HG03175 (cell line): ENCODE measurements at regions not wholly inside any gene's neighbourhood (a gene's known extent, or its start where the extent isn't known, plus 50 kb on each side); places are given as distances from the start of the nearest gene placed in this dataset.

Experiments
- ATAC-seq: cut with Tn5 transposase; IDR thresholded peaks from one replicate; pipeline ENCODE4 v1.9.1; 2021; ENCODE audit warnings: mild to moderate bottlenecking, moderate library complexity; ENCODE audit not compliant: unreplicated experiment

- ATAC-seq = no peak
Measured at GRCh38 chr12:93128332-93128707, 199.2 kb upstream of the EEA1 start.

GRCh38 chr12:93130366-93131054 is 201.4 kb upstream of the EEA1 start:
- ATAC-seq = no peak

GRCh38 chr12:93133361-93133760 is 204.3 kb upstream of the EEA1 start:
- ATAC-seq = no peak

DNA sequence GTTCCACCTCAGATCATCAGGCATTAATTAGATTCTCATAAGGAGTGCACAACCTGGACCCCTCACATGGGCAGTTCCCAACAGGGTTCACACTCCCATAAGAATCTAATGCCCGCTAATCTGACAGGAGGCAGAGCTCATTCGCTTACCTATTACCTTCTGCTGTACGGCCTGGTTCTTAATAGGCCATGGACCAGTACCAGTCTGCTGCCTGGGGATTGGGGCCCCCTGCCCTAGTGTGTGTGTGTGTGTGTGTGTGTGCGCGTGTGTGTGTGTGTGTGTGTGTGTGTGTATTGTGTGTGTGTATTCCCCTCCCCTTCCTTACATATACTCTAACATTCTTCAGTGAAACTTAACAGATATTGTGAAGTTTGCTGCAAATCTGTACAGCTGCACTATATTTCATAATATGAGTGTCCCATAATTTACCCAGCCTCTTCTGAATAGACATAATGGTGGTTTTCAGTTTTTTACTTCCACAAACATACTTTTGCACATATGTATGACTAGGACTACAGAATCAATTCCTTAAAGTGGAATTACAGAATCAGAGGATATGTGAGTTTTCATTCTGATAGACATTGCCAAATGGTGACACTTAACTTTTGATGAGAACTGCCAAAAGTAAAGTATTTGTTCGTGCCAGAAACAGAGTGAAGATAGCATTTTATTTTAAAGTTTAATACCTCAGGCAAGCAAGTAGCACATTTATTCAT is 205.2 kb upstream of the EEA1 start:
- ATAC-seq = no peak

DNA sequence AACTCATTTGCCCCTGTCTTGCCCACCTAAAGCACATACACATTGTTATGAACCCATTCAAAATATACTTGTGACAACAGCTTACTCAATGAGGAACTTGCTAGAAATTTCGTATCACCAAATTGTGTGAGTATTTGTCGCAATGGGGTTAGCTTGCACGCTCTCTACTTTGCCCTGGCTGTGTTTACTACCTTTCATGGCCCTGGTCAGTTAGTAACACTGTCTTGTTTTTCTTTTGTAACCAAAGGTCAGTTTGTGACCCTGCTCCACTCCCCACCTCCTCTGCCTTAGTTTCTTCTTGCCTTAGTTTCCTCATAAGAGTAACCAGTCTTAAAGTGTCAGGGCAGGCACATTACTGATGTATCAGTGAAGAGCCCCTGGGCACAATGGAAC is 205.8 kb upstream of the EEA1 start:
- no peak for ATAC-seq

DNA sequence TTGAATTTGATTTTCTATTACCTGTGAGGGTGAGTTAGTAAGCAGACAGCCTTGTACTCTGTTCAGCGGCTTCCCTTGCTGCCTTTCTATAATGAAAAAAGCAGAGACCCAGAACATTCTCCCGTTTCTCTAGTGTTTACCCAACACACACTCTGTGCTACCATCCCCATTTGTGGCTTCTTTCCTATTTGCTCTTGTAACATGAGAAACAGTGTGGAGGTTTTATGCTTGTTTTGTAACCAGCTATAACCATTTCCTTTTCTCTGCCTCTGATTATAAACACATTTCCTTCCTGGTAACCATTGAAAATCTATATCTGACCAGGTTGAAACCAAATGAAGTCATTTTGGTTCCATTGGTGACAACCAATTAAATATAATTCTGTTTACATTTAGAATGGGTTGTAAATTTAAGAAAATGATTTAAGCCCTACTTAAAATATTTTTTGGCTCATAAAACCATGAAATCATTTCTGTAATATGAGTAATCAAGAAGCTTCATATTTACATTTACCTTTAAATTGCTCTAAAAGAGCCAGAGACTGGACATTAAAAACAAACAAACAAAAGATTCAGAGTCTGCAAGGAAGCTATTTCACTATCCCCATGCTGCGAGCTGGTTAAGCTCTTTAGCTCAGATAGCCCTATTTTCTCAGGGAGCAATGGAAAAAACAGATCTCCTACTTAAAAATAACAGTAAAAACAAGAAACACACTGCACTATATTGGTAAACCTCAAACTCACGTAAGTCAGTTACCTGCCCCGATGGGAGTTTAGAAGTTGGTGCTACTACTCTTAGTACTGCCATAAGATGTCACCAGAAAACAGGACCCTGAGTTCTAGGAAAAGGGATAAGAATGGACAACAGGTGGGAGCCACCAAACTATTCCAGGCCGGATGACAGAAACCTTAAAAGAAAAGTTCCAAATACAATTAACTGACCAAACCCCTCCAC is 206.5 kb upstream of the EEA1 start:
- peak; percentile 23 for ATAC-seq

DNA sequence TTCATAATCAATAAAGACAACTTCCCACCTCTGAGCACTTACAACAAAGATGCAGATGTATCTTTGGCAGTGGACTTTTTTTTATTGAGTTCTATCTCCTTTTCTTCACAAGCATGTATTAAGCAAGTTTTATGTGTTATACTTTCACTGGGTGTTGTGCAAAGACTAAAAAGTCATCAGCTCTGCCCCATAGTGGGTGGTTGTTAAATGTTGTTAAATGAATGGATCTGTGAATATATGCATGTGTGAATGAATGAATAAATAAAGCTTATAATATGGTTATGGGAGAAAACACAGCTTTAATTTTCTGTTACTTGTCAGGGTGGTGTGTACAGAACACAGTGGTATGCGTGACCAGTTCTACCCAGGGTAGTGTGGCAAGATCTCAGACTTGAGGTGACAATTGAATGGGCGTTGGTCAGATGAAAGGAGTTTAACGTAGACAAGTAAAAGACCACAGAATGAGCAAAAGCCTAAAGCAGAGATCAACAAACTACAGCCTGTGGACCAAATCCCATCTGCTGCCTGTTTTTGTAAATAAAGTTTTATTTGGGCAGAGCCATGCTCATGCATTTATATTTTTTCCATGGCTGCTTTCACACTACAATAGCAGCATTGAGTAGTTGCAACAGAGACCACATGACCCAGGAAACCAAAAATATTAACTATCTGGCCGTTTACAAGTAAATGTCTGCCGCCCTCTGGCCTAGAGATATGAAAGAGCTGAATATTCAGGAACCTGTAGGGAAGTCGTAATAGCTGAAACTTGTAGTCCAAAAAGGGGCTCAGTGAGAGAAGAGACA is 207.4 kb upstream of the EEA1 start:
- no peak for ATAC-seq

DNA sequence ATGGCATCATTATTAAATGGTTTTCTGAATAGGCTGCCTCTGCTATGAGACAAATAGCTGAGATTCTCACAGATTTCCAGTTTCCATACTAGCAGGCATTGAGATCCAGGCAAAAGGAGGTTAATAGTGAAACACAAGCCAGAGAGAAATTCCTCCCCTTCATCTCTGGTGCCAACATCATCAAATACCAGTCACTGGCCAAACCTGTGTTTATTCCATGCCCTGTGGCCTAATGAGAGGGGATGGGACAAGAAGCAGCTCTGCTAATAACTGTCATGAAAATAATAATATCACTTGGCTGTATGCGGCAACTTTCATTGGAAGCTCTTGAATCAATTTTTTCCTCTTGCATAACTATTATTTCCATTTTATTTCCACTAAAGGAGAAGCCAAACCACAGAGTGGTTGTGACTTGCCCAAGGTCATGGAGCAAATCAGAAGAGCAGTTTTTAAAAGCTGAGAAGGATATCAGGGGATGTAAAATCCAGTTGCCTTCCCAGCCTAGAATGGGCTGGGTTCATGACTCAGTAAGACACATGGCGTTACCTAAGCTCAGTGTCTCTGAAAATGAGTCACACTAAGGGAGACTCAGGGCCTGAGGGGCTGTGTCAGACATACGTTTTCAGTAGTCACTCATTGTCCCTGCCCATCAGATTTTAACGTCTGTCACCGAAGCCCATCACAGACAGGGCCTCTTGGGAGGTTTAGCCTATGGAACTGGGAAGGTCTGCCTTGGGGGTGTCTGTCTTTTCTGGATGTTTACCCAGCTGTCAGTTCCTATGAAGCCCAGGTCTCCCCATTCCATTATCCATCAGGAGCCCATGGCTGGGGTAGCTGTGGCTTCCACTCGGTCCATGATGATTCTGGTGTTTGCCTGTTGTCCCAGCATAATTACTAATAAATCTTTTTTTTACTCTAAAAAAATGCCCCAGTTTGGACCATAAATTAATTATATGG is 208.8 kb upstream of the EEA1 start:
- ATAC-seq = peak; percentile 43

- ATAC-seq = peak; percentile 68
Measured at GRCh38 chr12:93139028-93139665, 210.1 kb upstream of the EEA1 start.

DNA sequence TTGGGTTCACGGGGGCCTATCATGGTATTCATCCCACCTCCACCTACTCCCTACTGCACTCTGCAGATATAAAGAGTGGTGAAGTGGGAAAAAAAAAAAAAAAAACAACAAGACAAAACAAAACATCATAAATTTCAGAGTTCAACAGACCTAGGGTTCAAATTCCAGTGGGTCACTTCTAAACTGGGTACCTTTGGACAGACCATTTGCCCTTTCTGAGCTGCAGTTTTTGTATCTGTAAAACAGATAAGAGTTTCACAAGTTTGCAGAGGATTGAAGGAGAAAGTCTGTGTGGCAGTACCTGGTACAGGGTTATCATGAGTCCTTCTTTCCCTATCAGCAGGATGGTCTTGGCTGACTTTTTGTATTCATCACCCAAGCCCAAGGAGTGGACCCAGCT is 211.2 kb upstream of the EEA1 start:
- ATAC-seq = no peak

DNA sequence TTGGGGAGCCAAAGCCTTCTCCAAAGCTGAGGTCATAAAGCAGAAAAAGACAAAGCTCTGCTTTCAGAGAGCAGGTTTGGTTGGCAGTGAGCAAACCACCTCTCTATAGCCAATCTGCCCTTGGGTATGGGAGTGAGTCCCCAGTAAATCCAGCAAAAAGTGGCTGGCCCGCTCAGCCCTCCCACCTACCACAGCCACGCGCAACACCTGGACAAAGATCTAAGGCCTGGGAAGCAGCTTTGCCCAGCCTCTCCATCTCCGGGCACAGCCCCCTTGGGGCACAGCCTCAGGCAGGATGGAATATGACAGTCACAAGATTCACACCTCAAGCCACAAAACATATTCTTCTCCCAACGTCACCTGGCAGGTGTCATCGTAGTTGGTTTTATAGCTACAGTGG is 211.7 kb upstream of the EEA1 start:
- ATAC-seq = no peak

DNA sequence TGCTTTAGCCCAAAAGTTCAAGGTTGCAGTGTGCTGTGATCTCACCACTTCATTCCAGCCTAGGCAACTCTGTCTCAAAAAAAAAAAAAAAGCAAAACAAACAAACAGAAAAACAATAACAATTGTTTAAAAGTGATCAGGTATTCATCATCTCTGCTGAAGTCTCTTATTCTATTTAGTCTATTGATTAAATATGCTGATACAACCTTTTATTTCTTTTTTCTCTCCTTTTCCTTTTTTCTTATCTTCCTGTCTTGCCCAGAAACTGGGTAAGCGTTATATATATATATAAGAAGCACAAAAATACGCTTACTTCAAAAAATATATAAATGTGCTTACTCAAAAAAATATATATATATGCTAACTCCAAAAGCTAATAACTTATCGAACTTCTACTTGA is 213.8 kb upstream of the EEA1 start:
- ATAC-seq = no peak

- no peak for ATAC-seq
Measured at GRCh38 chr12:93144109-93144508, 215.0 kb upstream of the EEA1 start.

- ATAC-seq = no peak
Measured at GRCh38 chr12:93145086-93145485, 216.0 kb upstream of the EEA1 start.

- no peak for ATAC-seq
Measured at GRCh38 chr12:93146263-93146939, 217.3 kb upstream of the EEA1 start.

DNA sequence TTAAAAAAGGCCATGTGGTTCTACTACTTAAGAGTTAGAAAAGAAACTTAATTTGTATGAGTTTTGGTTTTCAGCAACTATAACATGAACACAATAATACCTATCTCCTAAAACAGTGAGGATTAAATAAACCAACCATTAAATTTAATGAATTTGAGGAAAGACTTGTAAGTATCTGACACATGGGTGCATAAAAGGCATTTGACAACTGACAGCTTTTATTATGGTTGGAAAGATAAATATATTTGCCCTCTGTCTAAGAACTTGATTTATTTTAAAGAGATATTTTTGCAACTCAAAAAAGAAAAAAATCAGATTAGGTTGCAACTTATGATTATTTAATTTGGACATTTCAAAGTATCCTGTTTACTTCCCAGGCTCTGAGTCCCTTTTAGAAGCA is 217.9 kb upstream of the EEA1 start:
- ATAC-seq = no peak

- no peak for ATAC-seq
Measured at GRCh38 chr12:93148412-93148811, 219.3 kb upstream of the EEA1 start.

DNA sequence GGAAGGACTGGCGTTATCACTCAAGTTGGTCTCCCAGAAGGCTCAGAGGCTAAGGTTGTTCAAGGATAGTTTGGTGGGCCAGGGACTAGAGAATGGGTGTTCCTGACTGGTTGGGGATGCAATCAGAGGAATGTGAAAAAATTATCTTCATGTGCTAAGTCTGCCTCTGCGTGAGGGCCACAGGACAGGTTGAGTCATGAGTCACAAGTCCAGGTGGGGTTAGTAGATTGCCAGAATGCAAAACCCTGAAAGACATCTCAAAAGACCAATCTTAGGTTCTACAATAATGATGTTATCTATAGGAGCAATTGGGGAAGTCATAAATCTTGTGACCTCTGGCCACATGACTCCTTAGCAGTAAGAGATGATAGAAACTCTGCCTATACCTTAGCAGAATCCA is 220.1 kb upstream of the EEA1 start:
- no peak for ATAC-seq
